MM.1S (cell line): ENCODE measurements at regions not wholly inside any gene's neighbourhood (a gene's known extent, or its start where the extent isn't known, plus 50 kb on each side); places are given as distances from the start of the nearest gene placed in this dataset.

ENCODE experiments used
- EZH2 ChIP-seq: fragments of 300-600 bp; sonication (generic); optimal IDR thresholded peaks from 2 replicates; pipeline ENCODE3; 2017; ENCODE audit warnings: low read depth, mild to moderate bottlenecking, antibody characterized with exemption, low read length, mixed read lengths
- EZH2phosphoT487 ChIP-seq: fragments of 300-600 bp; sonication (generic); IDR thresholded peaks from 2 replicates; pipeline ENCODE4 v1.6.1; 2018; ENCODE audit warnings: antibody characterized with exemption, low read length
- TF ChIP-seq, protein P1 (sequence below): fragments of 300-600 bp; sonication (generic); IDR thresholded peaks from 2 replicates; pipeline ENCODE4 v1.5.1; 2016; ENCODE audit warnings: antibody characterized with exemption, low read length, mixed read lengths

DNA sequence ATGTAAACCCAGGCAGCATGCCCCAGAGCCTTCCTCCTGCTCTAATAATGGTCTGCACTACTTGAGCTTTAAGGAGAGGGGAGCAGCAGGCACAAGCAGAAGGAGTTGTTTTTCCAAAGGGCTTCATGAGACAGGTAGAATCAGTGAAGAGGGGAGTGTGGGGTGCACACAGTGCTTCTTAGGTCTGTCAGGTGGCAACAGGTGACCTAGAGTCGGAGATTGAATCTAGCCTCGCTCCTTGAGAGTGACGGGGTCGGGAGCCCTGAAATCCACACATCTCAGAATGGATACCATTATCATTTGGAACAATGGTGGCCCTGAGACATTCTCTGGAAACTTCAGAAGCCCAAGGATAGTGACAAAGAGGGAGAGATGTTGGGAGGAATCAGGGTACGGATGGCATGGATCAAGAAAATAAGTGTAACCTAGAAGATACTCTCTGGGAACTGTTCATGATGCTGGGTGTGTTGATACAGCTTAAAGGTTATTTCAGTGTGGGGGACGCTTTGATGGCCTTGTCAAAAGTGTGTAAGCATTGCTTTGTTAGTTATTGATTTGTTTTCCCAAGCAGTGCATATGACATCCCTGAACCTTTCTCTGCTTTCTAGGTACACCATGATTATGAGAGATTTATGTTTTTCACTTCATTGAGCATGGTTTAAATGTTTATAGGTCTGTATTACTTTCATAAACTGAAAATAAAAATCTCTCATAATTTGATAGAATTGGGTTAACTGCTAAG is 77.8 kb upstream of the L3MBTL3 start:
- TF ChIP-seq EZH2 (no peak), EZH2phosphoT487 (no peak)
- TF ChIP-seq, protein P1, sequence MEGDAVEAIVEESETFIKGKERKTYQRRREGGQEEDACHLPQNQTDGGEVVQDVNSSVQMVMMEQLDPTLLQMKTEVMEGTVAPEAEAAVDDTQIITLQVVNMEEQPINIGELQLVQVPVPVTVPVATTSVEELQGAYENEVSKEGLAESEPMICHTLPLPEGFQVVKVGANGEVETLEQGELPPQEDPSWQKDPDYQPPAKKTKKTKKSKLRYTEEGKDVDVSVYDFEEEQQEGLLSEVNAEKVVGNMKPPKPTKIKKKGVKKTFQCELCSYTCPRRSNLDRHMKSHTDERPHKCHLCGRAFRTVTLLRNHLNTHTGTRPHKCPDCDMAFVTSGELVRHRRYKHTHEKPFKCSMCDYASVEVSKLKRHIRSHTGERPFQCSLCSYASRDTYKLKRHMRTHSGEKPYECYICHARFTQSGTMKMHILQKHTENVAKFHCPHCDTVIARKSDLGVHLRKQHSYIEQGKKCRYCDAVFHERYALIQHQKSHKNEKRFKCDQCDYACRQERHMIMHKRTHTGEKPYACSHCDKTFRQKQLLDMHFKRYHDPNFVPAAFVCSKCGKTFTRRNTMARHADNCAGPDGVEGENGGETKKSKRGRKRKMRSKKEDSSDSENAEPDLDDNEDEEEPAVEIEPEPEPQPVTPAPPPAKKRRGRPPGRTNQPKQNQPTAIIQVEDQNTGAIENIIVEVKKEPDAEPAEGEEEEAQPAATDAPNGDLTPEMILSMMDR = no peak
